ENCODE measurements at regions not wholly inside any gene's neighbourhood (a gene's known extent, or its start where the extent isn't known, plus 50 kb on each side); places are given as distances from the start of the nearest gene placed in this dataset.

DNA sequence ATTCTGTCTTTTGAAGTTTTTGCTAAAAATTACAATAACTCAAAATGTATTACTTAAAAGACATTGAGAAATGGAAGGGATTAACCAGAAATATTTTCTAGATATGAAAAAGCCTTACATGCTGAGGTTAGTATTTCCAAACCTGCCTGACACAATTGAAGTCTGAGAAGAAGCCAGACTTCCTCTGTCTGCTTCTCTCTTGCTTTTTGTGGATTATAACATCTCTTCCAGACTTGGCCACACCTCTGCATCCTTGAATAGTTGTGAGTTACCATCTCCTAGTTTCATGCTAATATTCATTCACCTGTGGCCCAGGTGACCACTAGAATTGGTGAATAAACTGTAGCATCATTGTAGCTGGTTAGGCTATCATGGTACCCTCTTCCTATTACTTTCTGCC is 497.6 kb downstream of the SLC16A7 start:
- TF ChIP-seq, protein P1, sequence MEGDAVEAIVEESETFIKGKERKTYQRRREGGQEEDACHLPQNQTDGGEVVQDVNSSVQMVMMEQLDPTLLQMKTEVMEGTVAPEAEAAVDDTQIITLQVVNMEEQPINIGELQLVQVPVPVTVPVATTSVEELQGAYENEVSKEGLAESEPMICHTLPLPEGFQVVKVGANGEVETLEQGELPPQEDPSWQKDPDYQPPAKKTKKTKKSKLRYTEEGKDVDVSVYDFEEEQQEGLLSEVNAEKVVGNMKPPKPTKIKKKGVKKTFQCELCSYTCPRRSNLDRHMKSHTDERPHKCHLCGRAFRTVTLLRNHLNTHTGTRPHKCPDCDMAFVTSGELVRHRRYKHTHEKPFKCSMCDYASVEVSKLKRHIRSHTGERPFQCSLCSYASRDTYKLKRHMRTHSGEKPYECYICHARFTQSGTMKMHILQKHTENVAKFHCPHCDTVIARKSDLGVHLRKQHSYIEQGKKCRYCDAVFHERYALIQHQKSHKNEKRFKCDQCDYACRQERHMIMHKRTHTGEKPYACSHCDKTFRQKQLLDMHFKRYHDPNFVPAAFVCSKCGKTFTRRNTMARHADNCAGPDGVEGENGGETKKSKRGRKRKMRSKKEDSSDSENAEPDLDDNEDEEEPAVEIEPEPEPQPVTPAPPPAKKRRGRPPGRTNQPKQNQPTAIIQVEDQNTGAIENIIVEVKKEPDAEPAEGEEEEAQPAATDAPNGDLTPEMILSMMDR (IDR thresholded peaks at IDR 0.05): no peak
- no peak for TF ChIP-seq POLR2A (IDR thresholded peaks at IDR 0.05)

All from breast epithelium (tissue), 3 donors.